C4-2B (cell line): ENCODE measurements at regions not wholly inside any gene's neighbourhood (a gene's known extent, or its start where the extent isn't known, plus 50 kb on each side); places are given as distances from the start of the nearest gene placed in this dataset.

Source experiments
- CTCF ChIP-seq: fragments of 450-650 bp; conservative IDR thresholded peaks from 2 replicates; pipeline ENCODE4 v1.5.1; 2017; ENCODE audit warnings: mild to moderate bottlenecking
- ZFX ChIP-seq: fragments of 450-650 bp; IDR thresholded peaks from 2 replicates; pipeline ENCODE4 v1.6.1; 2017

GRCh38 chr5:118723021-118723338 is 265.4 kb downstream of the DTWD2 start:
- TF ChIP-seq CTCF (no peak), ZFX (no peak)
